OCI-LY3 (cell line): ENCODE measurements at regions not wholly inside any gene's neighbourhood (a gene's known extent, or its start where the extent isn't known, plus 50 kb on each side); places are given as distances from the start of the nearest gene placed in this dataset.

Experiments
- H2AFZ ChIP-seq: fragments of 200-600, 300-600 bp; shearing (Covaris generic); 2 replicates; pipeline ENCODE4 v1.6.0; 2014; ENCODE audit warnings: antibody characterized with exemption, low read depth, low read length
- H3K27ac ChIP-seq: fragments of 200-600, 300-600 bp; sonication (generic); 2 replicates; pipeline ENCODE4 v1.5.1; 2014; ENCODE audit warnings: mild to moderate bottlenecking, low read length, moderate library complexity, mixed read lengths
- H3K27me3 ChIP-seq: fragments of 200-600, 300-600 bp; sonication (generic); 2 replicates; pipeline ENCODE4 v1.6.1; 2014; ENCODE audit warnings: low read depth, low read length, mixed read lengths
- H3K36me3 ChIP-seq: fragments of 200-600, 300-600 bp; sonication (generic); replicated peaks from 2 replicates; pipeline ENCODE3; 2014; ENCODE audit warnings: low read depth, low read length, mixed read lengths
- H3K4me1 ChIP-seq: fragments of 300-600, 200-600 bp; sonication (generic); 2 replicates; pipeline ENCODE4 v1.6.1; 2014; ENCODE audit warnings: low read length, mixed read lengths
- H3K4me2 ChIP-seq: fragments of 200-600, 300-600 bp; sonication (generic); 2 replicates; pipeline ENCODE4 v1.6.1; 2014; ENCODE audit warnings: low read length, mixed read lengths
- H3K4me3 ChIP-seq: fragments of 300-600, 200-600 bp; sonication (generic); 2 replicates; pipeline ENCODE4 v1.5.1; 2014; ENCODE audit warnings: antibody characterized with exemption, mild to moderate bottlenecking, low read length, moderate library complexity
- H3K79me2 ChIP-seq: fragments of 300-600, 200-600 bp; shearing (Covaris generic); 2 replicates; pipeline ENCODE4 v1.6.1; 2014; ENCODE audit warnings: mild to moderate bottlenecking, low read length, mixed read lengths
- H3K9ac ChIP-seq: fragments of 300-600, 200-600 bp; shearing (Covaris generic); 2 replicates; pipeline ENCODE4 v1.6.0; 2014; ENCODE audit warnings: mild to moderate bottlenecking, low read length, moderate library complexity
- H3K9me3 ChIP-seq: fragments of 200-600, 300-600 bp; shearing (Covaris generic); 2 replicates; pipeline ENCODE4 v1.6.1; 2014; ENCODE audit warnings: low read length, mixed read lengths; ENCODE audit not compliant: insufficient read depth
- H4K20me1 ChIP-seq: fragments of 200-600, 300-600 bp; sonication (generic); 2 replicates; pipeline ENCODE4 v1.6.1; 2016; ENCODE audit warnings: low read length, mixed read lengths; ENCODE audit not compliant: insufficient read depth
- EZH2phosphoT487 ChIP-seq: fragments of 200-600 bp; shearing (Covaris generic); IDR thresholded peaks from 2 replicates; pipeline ENCODE4 v1.6.1; 2018; ENCODE audit warnings: antibody characterized with exemption, mixed run types, low read depth
- TF ChIP-seq, protein P1 (sequence below): fragments of 200-600, 300-600 bp; sonication (generic); IDR thresholded peaks from 2 replicates; pipeline ENCODE4 v1.5.1; 2014; ENCODE audit warnings: antibody characterized with exemption, low read length, low read depth

DNA sequence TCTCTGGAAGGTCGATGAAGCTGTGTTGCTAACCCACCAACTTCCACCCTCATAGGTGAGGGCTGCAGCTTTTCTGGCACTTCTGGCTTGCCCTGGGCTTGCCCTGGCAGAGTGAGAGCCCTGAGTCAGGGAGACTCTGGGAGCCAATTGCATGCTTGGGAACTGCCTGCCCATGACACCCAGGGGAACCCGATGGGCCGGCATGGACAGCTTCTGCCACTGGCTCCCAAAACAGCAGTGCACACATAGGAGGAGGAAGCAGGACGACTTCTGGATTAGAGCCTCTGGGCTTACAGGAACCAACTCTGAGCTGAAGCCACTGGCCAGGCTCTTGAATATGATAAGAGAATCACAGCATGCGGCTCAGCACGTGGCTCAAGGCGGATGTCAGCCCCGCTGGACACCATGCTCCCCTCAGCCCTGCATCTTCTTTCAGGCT lies 135.2 kb upstream of the UNC5B start:
- Histone ChIP-seq H2AFZ (no peak overlapping the region), H3K27me3 (no peaks in the 10 kb centered on the region), H3K36me3 (no peaks in the 10 kb centered on the region), H3K9me3 (no peaks in the 10 kb centered on the region), H3K79me2 (no peaks in the 10 kb centered on the region), H3K4me2 (no peak overlapping the region), H3K27ac (no peak overlapping the region), H4K20me1 (no peaks in the 10 kb centered on the region), H3K9ac (no peak overlapping the region), H3K4me3 (no peak overlapping the region), H3K4me1 (no peaks in the 10 kb centered on the region)
- TF ChIP-seq, protein P1, sequence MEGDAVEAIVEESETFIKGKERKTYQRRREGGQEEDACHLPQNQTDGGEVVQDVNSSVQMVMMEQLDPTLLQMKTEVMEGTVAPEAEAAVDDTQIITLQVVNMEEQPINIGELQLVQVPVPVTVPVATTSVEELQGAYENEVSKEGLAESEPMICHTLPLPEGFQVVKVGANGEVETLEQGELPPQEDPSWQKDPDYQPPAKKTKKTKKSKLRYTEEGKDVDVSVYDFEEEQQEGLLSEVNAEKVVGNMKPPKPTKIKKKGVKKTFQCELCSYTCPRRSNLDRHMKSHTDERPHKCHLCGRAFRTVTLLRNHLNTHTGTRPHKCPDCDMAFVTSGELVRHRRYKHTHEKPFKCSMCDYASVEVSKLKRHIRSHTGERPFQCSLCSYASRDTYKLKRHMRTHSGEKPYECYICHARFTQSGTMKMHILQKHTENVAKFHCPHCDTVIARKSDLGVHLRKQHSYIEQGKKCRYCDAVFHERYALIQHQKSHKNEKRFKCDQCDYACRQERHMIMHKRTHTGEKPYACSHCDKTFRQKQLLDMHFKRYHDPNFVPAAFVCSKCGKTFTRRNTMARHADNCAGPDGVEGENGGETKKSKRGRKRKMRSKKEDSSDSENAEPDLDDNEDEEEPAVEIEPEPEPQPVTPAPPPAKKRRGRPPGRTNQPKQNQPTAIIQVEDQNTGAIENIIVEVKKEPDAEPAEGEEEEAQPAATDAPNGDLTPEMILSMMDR = no peak
- TF ChIP-seq EZH2phosphoT487 = no peak

DNA sequence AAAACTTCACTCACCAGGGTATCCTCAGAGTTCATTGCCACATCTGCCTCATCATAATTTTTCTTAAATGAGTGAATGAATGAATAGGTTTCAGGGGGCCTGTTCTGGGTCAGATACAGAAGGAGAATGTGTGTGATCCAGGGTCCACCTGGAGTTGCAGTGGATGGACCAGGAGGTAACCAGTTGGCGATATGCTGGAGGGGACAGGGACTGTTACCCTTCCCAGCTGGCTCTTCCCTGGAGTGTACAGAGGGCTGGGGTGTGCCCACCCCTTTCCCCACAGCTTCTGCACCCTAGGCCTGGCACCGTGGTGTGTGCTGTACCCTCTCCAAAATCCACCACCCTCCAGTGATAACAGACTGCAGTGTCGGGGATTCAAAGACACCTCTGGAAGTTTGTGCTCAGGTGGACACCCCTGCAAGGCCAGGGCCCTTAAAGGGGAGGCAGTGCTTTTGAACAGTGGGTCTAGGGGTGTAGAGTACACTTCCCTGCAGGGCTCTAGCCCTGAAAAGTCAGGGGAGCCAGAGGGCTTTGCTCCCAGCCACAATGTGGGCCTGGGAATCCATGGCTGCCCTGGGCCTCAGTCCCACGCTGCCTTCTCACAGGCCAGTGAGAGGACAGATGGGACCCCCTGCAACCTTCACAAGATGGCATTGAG lies 134.4 kb upstream of the UNC5B start:
- no peak overlapping the region for H3K4me2 ChIP-seq
- H3K9me3 ChIP-seq = no peaks in the 10 kb centered on the region
- no peaks in the 10 kb centered on the region for H3K27me3 ChIP-seq
- H3K79me2 ChIP-seq = no peaks in the 10 kb centered on the region
- no peak overlapping the region for H3K9ac ChIP-seq
- H2AFZ ChIP-seq = no peak overlapping the region
- H3K36me3 ChIP-seq = no peaks in the 10 kb centered on the region
- no peak for TF ChIP-seq EZH2phosphoT487
- H4K20me1 ChIP-seq = no peaks in the 10 kb centered on the region
- H3K4me1 ChIP-seq = no peaks in the 10 kb centered on the region
- H3K27ac ChIP-seq = no peak overlapping the region
- no peak overlapping the region for H3K4me3 ChIP-seq

DNA sequence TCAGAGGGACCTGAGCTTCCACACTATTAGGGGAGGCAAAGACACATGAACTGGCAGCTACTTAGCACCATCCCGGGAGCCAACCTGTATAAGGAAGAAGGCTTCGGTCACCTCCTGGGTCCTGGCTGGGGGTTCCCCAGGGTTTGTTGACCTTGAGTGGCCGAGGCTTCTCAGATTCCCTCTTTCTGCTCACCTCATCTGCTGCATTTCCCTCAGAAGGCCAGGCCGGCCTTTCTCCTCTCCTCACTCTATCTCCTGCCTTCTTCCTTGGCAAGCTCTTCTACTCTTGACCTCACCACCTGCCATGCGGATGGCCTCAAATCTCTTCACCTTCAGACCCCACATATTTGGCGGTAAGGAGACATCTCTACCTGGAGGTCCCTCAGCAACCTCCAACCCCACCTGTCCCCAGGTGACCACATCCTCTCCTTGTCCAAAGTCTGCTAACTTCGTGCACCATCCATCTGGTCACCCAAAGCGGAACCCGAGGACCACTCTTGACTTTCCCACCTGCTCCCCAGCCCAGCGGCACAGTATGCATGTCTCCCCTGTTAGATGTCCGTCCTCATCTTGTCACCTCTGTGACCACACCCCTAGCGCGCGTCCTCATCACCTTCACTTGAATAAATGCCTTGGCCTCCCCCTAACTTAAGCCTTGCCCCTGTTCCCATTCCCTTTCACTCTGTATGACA lies 133.8 kb upstream of the UNC5B start:
- TF ChIP-seq, protein P1 = no peak
- no peak for TF ChIP-seq EZH2phosphoT487
- Histone ChIP-seq H4K20me1 (no peaks in the 10 kb centered on the region), H3K4me3 (no peak overlapping the region), H3K9me3 (no peaks in the 10 kb centered on the region), H3K27me3 (no peaks in the 10 kb centered on the region), H3K4me1 (no peaks in the 10 kb centered on the region), H3K36me3 (no peaks in the 10 kb centered on the region), H2AFZ (no peak overlapping the region), H3K9ac (no peak overlapping the region), H3K79me2 (no peaks in the 10 kb centered on the region), H3K4me2 (no peak overlapping the region), H3K27ac (no peak overlapping the region)

DNA sequence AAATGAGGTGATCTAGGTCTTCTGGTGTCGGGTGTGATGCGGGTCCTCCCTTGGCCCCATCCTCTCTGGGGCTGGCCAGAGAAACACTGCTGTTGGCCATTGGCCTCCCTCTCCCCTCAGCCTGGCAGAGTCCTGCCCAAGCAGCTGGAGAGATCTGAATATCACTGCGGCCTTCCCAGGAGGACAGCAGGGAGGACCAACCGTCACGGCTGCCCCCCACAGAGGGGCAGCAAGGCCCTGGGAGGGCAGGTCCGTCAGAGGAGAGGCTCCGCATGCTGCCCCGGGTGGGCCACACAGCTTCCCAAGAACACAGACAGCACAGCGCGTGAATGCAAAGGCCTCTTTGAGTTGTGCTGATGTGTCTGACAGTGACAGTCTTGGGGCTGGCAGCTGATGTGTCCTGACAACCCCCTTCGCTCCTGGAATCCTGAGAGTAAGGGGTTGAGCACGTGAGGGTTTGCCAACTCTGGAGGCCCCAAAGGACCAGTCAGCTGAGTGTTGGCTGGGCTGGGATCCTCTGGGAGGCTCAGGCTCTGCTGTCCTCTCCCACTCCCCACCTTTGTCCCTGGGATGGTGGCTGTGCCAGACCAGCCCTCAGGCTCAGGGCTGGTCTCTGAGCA lies 132.5 kb upstream of the UNC5B start:
- Histone ChIP-seq H3K27ac (no peak overlapping the region), H3K4me1 (no peaks in the 10 kb centered on the region), H3K27me3 (no peaks in the 10 kb centered on the region), H3K79me2 (no peaks in the 10 kb centered on the region), H3K4me2 (no peak overlapping the region), H3K9me3 (no peaks in the 10 kb centered on the region), H3K9ac (no peak overlapping the region), H2AFZ (no peak overlapping the region), H3K36me3 (no peaks in the 10 kb centered on the region), H4K20me1 (no peaks in the 10 kb centered on the region), H3K4me3 (no peak overlapping the region)
- no peak for TF ChIP-seq EZH2phosphoT487
- TF ChIP-seq, protein P1 = no peak
